Neuronal stem cell (in vitro differentiated cells): ENCODE measurements at regions not wholly inside any gene's neighbourhood (a gene's known extent, or its start where the extent isn't known, plus 50 kb on each side); places are given as distances from the start of the nearest gene placed in this dataset.
"Not testable (repeated sequence)": the region's sequence is repeated elsewhere in the genome, so short reads cannot be mapped to it uniquely, and the experiment has no call there.

Experiments
- DNase-seq: peaks from one replicate; pipeline ENCODE4 v3.0.0-alpha.2; 2013; ENCODE audit warnings: low spot score
- H2AFZ ChIP-seq: one replicate; pipeline ENCODE4 v1.6.1; 2013; ENCODE audit warnings: mild to moderate bottlenecking, low read length, inconsistent platforms
- H2AK5ac ChIP-seq: 2 replicates; pipeline ENCODE4 v1.6.1; 2013; ENCODE audit warnings: low read depth, mild to moderate bottlenecking, inconsistent platforms, low read length, moderate library complexity, mixed read lengths
- H2BK120ac ChIP-seq: 2 replicates; pipeline ENCODE4 v1.6.1; 2013; ENCODE audit warnings: low read depth, mild to moderate bottlenecking, inconsistent platforms, low read length, moderate library complexity, mixed read lengths
- H2BK12ac ChIP-seq: one replicate; pipeline ENCODE4 v1.6.1; 2013; ENCODE audit warnings: low read length, inconsistent platforms
- H2BK15ac ChIP-seq: 2 replicates; pipeline ENCODE4 v1.6.1; 2013; ENCODE audit warnings: mild to moderate bottlenecking, low read length, inconsistent platforms, mixed read lengths
- H2BK5ac ChIP-seq: one replicate; pipeline ENCODE4 v1.6.1; 2013; ENCODE audit warnings: inconsistent platforms, mild to moderate bottlenecking, low read length, moderate library complexity
- H3K14ac ChIP-seq: one replicate; pipeline ENCODE4 v1.6.1; 2013; ENCODE audit warnings: low read length, inconsistent platforms
- H3K18ac ChIP-seq: 2 replicates; pipeline ENCODE4 v1.6.1; 2013; ENCODE audit warnings: low read length, inconsistent platforms
- H3K23ac ChIP-seq: 2 replicates; pipeline ENCODE4 v1.6.1; 2013; ENCODE audit warnings: low read depth, mild to moderate bottlenecking, mixed read lengths, low read length, inconsistent platforms; ENCODE audit not compliant: poor library complexity
- H3K27ac ChIP-seq: replicated peaks from 3 replicates; pipeline ENCODE4 v1.5.1; 2013; ENCODE audit warnings: low read length, inconsistent platforms
- H3K27me3 ChIP-seq, 3 experiments: 2 replicates each; pipeline ENCODE4 v1.6.1; 2013; ENCODE audit warnings: low read length in 3 of 3, mild to moderate bottlenecking in 2 of 3, inconsistent platforms in 1 of 3, low read depth in 1 of 3, mixed read lengths in 1 of 3, moderate library complexity in 1 of 3; ENCODE audit not compliant: control insufficient read depth in 3 of 3, insufficient read depth in 3 of 3
- H3K36me3 ChIP-seq, 2 donors: replicated peaks in 1 of 2; 2 replicates each; pipeline ENCODE4 v1.6.1; 2013; ENCODE audit warnings: low read length in 2 of 2; ENCODE audit not compliant: control insufficient read depth in 2 of 2, insufficient read depth in 2 of 2
- H3K4ac ChIP-seq: 2 replicates; pipeline ENCODE4 v1.6.1; 2013; ENCODE audit warnings: inconsistent platforms, mild to moderate bottlenecking, low read length, moderate library complexity
- H3K4me1 ChIP-seq, 2 donors: 1 replicate in 1 of 2; 2 replicates in 1 of 2; pipeline ENCODE4 v1.6.1; 2013; ENCODE audit warnings: low read length in 2 of 2, low read depth in 1 of 2; ENCODE audit not compliant: control insufficient read depth in 2 of 2, insufficient read depth in 1 of 2
- H3K4me2 ChIP-seq: one replicate; pipeline ENCODE4 v1.6.1; 2013; ENCODE audit warnings: mild to moderate bottlenecking, low read length, inconsistent platforms; ENCODE audit not compliant: insufficient read depth, poor library complexity, severe bottlenecking
- H3K4me3 ChIP-seq, 2 donors: 2 replicates each; pipeline ENCODE4 v1.5.1; 2013; ENCODE audit warnings: low read length in 2 of 2, mild to moderate bottlenecking in 2 of 2, inconsistent platforms in 1 of 2, moderate library complexity in 1 of 2
- H3K79me1 ChIP-seq: one replicate; pipeline ENCODE4 v1.6.1; 2013; ENCODE audit warnings: low read depth, mild to moderate bottlenecking, inconsistent platforms, low read length, moderate library complexity
- H3K9ac ChIP-seq: one replicate; pipeline ENCODE4 v1.6.1; 2013; ENCODE audit warnings: mild to moderate bottlenecking, low read depth, low read length, inconsistent platforms; ENCODE audit not compliant: poor library complexity
- H3K9me3 ChIP-seq, 2 donors: replicated peaks in 1 of 2; 2 replicates each; pipeline versions ENCODE3 to v1.6.1; 2013; ENCODE audit warnings: low read length in 2 of 2, mild to moderate bottlenecking in 2 of 2, inconsistent platforms in 1 of 2, low read depth in 1 of 2, mixed read lengths in 1 of 2, moderate library complexity in 1 of 2; ENCODE audit not compliant: control insufficient read depth in 2 of 2, insufficient read depth in 1 of 2
- H4K8ac ChIP-seq: one replicate; pipeline ENCODE4 v1.6.1; 2013; ENCODE audit warnings: low read depth, mild to moderate bottlenecking, inconsistent platforms, low read length, moderate library complexity
- H4K91ac ChIP-seq: one replicate; pipeline ENCODE4 v1.6.1; 2013; ENCODE audit warnings: low read length, low read depth, mild to moderate bottlenecking, inconsistent platforms; ENCODE audit not compliant: poor library complexity
- WGBS, 2 donors: extraction: QIAGEN DNeasy Blood & Tissue Kit; methylation state at CpG; one replicate each; pipeline ENCODE4 v1.1.7; 2013; ENCODE audit warnings: missing lambda C conversion rate in 2 of 2, mixed read lengths in 1 of 2; ENCODE audit not compliant: insufficient read length in 2 of 2, insufficient replicate concordance in 1 of 2; ENCODE audit errors: extremely low coverage in 2 of 2; 5-methylcytosine and 5-hydroxymethylcytosine counted together

DNA sequence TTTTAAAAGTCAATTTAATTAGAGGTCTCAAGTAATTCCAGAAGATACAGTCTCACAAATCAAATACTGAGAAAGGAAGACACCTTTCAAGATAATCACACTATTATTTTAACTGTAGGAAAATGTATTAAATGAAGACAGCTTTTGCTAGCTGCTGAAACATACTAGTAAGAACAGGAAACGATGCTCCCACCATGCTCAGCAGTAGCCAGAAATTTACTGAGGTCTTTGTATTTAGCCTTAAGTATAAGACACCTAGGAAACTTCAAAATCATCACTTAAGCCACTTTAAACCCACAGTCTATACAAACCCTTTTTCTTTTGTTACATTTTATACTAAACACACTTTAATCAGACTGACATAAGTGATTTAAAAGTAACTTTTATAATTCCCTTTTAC, 72.7 kb upstream of the NPIPB12 start:
- H3K9me3 ChIP-seq, H3K18ac ChIP-seq, H2AK5ac ChIP-seq, H3K4ac ChIP-seq, H3K4me2 ChIP-seq, H3K4me3 ChIP-seq, H4K8ac ChIP-seq, H3K9ac ChIP-seq, H3K23ac ChIP-seq, H2BK120ac ChIP-seq, H4K91ac ChIP-seq, H3K14ac ChIP-seq, H2BK12ac ChIP-seq, DNase-seq, H3K27me3 ChIP-seq, H3K79me1 ChIP-seq, H3K4me1 ChIP-seq, H3K36me3 ChIP-seq, H2AFZ ChIP-seq, H2BK5ac ChIP-seq, H2BK15ac ChIP-seq, H3K27ac ChIP-seq: not testable (repeated sequence)
- no CpG with 5 or more reads among the region's 1 CpG for whole genome bisulfite sequencing, 2 donors

DNA sequence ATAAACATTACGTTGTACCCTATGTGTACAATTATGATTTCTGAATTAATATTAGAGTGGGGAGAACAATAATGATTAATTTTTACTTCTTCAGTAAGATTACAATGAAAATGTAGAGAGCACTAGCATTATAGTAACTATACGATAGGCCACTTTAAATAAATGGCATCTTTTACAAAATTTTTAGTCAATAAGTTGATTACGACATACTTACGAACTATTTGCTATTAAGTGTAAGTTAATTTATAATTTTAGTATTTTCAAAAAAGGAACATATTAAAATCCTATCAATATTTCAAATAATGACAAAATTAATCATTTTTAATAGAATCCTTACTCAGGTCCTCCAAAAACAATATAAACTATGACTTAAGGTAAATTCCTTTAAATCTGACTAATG, 75.6 kb upstream of the NPIPB12 start:
- not testable (repeated sequence) for H3K18ac ChIP-seq, H4K91ac ChIP-seq, H3K9me3 ChIP-seq, H2BK5ac ChIP-seq, H3K36me3 ChIP-seq, H3K27ac ChIP-seq, H3K4me2 ChIP-seq, DNase-seq, H3K27me3 ChIP-seq, H2AFZ ChIP-seq, H3K23ac ChIP-seq, H3K9ac ChIP-seq, H3K14ac ChIP-seq, H3K79me1 ChIP-seq, H3K4me3 ChIP-seq, H4K8ac ChIP-seq, H2AK5ac ChIP-seq, H3K4ac ChIP-seq, H2BK15ac ChIP-seq, H2BK12ac ChIP-seq, H2BK120ac ChIP-seq, H3K4me1 ChIP-seq
- WGBS, 2 donors, result no CpG with 5 or more reads among the region's 4 CpGs

DNA sequence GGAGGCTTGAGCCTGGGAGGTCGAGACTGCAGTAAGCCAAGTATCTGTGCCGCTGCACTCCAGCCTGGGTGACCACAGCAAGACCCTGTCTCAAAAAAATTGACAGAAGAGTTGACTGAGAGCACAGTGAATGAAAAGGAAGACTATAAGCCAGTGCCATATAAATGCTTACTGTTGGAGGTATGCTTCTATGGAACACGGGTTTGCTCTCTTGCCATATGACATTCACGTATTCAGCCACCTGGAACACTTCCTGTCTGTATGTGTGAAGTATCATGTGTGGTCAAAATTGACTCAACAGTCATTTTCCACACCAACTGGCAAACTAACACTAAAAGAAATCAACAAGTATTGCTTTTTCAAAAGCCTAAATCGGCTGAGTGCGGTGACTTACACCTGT, 71.1 kb upstream of the SPN start:
- H4K8ac ChIP-seq, H3K4me1 ChIP-seq, H3K18ac ChIP-seq, H3K36me3 ChIP-seq, H2BK120ac ChIP-seq, H3K79me1 ChIP-seq, H3K27me3 ChIP-seq, H2AK5ac ChIP-seq, DNase-seq, H3K9ac ChIP-seq, H2BK12ac ChIP-seq, H2BK15ac ChIP-seq, H3K4me2 ChIP-seq, H3K27ac ChIP-seq, H2AFZ ChIP-seq, H3K4me3 ChIP-seq, H2BK5ac ChIP-seq, H3K9me3 ChIP-seq, H3K14ac ChIP-seq, H3K23ac ChIP-seq, H3K4ac ChIP-seq, H4K91ac ChIP-seq: not testable (repeated sequence)
- no CpG with 5 or more reads among the region's 6 CpGs for WGBS, 2 donors

DNA sequence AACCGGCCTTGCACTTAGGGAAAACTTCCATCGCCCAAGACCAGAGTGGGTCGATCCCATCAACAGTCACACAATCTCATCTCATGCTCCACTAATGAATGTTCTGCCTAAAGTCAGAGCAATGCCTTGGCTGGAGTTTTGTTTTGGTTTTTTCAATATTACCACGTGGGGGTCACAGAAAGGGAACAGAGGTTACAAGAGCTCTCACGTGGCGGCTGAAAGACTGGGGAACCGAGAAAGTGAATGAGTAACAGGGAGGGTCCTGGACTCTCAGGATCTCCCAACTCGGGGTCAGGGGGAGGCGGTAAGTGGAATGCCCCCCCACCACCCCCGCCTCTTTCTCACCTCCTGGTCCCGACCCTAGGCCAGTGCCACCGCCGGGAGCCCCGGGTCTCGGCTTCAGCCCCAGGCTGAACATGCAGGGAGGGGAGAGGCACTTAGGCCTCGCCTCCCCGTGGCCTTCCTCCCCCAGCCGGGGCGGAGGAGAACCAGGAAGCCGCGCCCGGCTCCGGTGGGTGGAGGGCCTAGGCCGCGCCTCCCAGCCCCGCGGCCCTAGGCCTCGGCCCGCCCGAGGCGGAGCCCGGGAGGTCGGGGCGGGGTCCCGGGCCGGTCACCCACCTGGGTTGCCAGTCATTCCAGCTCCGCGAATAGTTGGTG, 68.7 kb upstream of the SPN start:
- not testable (repeated sequence) for H3K9ac ChIP-seq, H2BK15ac ChIP-seq, H3K9me3 ChIP-seq, H3K14ac ChIP-seq, H3K79me1 ChIP-seq, H3K36me3 ChIP-seq, H3K4ac ChIP-seq, H3K18ac ChIP-seq, H3K23ac ChIP-seq, H4K91ac ChIP-seq, H4K8ac ChIP-seq, H3K27me3 ChIP-seq, H3K4me1 ChIP-seq, H2BK120ac ChIP-seq, H2AK5ac ChIP-seq, H2BK5ac ChIP-seq, H2BK12ac ChIP-seq
- H3K4me3 ChIP-seq, result peak overlapping the region; percentile 72 to 86
- H2AFZ ChIP-seq, result peak overlapping the region; percentile 91
- WGBS, 2 donors, result no CpG with 5 or more reads among the region's 38 CpGs
- peak overlapping the region; percentile 60 for H3K4me2 ChIP-seq
- peak overlapping the region; percentile 49 for H3K27ac ChIP-seq
- DNase-seq, result peak; percentile 37
